HG03432 (cell line): ENCODE measurements at regions not wholly inside any gene's neighbourhood (a gene's known extent, or its start where the extent isn't known, plus 50 kb on each side); places are given as distances from the start of the nearest gene placed in this dataset.

Experiments used
- ATAC-seq: cut with Tn5 transposase; IDR thresholded peaks from one replicate; pipeline ENCODE4 v1.9.1; 2021; ENCODE audit warnings: mild to moderate bottlenecking, moderate library complexity; ENCODE audit not compliant: unreplicated experiment

DNA sequence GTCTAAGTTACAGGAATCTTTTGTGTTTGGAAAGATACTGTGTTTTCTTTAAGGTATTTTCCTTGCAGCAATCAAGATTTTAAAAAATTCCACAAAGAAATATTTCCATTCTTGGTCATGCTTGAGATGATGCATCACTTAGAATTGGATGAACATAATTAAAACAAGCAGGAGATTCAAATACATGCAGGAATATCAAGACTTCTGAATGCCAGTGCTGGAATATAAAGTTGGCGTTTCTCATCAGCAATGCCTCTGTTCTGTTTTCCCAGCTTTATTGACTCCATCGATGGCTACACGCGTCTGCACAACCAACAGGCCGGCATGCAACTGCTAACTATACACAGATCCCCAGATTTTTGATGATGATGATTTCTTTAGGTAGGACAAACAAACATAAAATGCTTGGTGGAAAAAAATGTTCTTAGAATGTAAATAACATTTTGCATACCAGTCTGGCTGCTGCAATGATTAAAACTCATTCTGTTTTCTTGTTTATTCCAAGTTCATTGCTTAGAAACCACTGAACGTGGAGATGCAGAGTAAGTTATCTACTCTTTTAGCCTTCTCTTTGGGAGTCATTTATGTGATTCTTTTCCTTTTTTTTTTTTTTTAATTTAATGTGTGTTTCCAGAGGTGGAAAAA lies 91.3 kb upstream of the FAM171A1 start:
- ATAC-seq = no peak

DNA sequence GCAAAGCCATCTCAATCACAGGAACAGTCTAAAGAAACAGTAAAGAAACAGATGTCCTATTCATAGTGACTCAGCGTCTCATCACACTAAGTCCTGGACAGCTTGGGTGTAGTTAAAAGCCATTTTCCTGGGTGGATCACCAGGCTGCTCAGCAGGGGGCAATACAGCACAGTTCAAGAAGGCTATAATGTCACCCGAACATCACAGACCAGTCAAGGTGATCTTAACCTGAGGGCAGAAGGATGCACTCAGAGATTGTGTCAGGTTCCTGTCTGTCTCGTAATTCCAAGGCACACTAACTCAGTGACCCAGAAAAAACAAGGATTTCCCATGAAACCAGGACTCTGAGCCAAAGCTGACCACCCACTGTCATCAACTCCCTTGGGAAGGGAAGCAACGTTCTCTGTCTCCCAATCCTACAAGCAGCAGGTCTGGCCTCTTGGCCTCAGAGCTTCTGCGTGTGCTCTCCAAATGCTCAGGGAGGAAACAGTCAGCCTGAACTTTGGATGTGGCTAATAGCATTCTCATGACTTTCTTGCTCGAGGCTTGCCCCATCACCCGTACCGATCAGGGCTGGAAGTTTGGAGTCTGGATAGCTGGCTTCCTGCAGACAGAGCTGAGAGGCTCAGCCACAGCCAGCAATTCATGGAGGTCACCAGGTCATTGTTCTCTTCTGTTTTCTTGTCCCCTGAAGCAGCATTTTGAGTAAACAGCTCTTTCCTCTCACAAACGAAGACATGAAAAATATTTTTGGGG lies 90.4 kb upstream of the FAM171A1 start:
- ATAC-seq = no peak

GRCh38 chr10:15460661-15461060 lies 89.6 kb upstream of the FAM171A1 start:
- no peak for ATAC-seq

GRCh38 chr10:15459218-15459617 lies 88.1 kb upstream of the FAM171A1 start:
- no peak for ATAC-seq

DNA sequence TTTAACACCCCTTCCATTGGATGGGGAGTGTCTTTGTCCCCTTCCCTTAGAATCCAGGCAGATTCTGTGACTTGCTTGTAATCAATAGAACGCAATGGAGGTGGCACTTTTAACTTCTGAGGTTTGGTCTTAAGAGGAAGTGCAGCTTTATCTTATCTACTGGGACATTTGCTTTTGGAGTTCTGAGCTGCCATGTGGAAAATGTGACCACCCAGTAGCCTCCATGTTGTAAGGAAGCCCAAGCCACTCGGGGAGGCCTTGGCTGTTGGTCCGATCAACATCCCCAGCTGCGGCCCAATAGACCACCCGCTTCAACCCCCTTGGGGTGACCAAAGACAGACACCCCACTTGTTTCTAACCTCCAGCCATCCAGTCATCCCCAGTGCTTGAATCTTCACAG lies 86.3 kb upstream of the FAM171A1 start:
- ATAC-seq = no peak

DNA sequence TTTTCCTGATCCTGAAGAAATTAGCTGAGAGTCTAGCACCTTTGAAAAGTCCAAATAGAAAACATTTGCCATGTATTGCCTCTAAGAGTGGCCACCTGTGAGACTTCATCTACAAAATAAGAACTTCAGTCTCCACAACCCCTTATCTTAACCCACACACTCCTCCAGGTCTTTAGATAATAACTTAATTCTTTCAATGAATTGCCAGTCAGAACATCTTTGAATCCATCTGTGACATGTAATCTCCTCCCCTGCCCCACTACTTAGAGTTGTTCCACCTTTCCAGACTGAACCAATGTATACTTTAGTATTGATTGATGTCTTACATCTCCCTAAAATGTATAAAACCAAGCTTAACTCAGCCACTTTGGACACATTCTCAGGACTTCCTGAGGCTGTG lies 84.4 kb upstream of the FAM171A1 start:
- no peak for ATAC-seq

GRCh38 chr10:15453926-15454325 lies 82.8 kb upstream of the FAM171A1 start:
- no peak for ATAC-seq

GRCh38 chr10:15453457-15453856 lies 82.4 kb upstream of the FAM171A1 start:
- ATAC-seq = no peak

DNA sequence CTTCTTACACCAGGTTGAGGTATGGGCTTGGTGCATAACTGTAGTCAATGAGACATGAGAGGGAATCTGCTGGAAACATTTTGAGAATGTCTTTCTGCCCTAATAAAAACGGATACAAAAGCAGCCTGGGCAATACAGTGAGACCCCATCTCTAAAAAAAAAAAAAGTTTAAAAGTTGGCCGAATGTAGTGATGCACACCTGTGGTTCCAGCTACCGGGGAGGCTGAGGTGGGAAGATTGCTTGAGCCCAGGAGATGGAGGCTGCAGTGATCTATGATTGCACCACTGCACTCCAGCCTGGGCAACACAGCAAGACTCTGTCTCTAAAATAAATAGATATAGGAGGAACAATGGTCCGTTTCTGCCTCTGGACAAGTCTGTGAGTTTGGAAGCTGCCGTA lies 81.5 kb upstream of the FAM171A1 start:
- ATAC-seq = no peak

- no peak for ATAC-seq
Observed at GRCh38 chr10:15451137-15452094, 80.3 kb upstream of the FAM171A1 start.

DNA sequence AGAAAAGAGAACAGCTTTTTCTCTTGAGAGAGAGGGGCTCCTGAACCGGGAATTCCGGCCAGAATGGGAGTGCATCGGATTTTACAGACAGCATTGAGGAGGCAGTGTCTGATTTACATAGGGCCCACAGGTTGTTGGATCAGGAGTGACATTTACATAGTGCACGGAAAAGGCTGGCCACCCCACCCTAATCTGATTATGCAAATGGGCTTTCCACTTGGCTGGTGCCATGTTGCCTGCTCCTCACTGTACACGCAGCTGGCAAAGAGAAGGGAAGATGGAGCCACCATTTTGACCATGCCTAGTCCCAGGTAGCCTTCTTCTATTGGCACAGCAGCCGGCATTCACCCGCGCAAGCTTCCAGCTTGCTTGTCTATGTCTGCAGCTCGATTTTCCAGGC lies 77.5 kb upstream of the FAM171A1 start:
- ATAC-seq = no peak

GRCh38 chr10:15445006-15445390 lies 73.9 kb upstream of the FAM171A1 start:
- no peak for ATAC-seq

GRCh38 chr10:15444105-15445005 lies 73.3 kb upstream of the FAM171A1 start:
- ATAC-seq = no peak

GRCh38 chr10:15442056-15442455 lies 71.0 kb upstream of the FAM171A1 start:
- no peak for ATAC-seq

GRCh38 chr10:15440204-15440711 lies 69.2 kb upstream of the FAM171A1 start:
- ATAC-seq = no peak

DNA sequence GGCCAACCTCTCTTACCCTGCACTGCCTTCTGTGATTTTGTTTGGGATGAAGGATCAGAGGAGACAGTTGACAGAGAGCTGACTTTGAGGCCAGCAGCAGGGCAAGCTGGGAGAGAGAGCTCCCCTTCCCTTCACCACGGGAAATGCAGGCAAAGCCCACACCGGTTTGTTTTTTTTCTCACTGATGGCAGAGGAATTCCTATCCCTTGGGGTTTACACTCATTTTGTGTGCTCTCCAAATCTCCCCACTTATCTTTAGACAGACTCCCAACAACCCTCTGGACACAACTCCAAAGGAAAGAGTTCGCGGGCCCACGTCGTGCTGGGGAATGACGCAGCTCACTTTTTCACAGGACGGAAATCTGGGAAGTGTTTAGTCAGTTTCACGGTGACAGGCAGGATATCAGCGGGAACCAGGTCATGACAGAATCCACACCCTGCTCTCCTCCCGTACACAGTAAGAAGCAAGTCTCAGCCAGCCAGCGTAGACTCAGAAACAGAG lies 68.3 kb upstream of the FAM171A1 start:
- ATAC-seq = no peak

DNA sequence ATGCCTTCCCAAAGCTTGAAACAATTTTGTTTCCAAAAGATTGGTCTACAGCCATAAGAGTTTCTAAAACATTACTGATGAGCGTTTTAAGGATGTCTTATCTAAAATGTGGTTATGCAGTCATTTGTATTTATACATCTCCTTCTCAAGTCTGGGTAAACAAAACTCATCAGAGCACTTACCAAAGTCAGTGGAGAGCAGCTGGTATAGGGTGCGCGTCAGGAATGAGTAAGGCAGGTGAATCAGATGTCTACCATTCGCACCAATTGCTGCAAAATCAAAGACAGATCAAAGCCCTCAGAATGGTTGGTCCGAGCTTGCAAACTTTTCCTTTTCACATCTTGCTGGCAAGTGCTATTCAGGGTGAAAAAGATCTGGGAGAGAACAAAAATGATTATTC lies 65.6 kb upstream of the FAM171A1 start:
- ATAC-seq = no peak

DNA sequence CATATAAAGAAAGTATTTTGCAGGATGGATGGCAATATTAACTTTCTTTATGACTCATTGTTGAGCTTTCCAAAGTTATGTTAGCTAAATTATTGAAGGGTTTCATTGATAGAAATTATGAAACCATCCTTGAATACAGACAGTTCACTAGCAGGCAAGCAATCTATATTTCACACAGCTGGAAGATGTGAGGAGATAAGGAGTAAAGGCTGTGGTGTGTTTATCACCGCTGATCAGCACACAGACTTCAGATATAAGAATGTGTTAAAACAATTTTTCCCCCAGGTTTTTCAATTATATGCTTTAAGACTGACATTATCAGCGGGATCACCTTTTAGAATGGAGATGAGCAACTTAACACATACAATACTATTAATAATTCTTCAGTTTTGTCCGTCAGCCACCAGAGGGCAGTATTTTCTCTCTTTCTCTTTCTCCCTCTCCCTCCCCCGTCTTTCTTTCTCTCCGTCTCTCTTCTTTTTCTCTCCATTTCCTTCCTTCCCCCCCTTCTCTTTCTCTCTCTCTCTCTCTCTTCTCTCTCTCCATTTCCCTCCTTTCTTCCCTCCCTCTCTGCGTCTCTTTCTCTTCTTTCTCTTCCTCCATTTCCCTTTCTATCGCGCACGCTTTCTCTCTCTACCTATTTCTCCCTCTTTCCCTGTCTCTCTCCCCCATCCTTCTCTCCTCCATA lies 62.9 kb upstream of the FAM171A1 start:
- ATAC-seq = peak; percentile 74

GRCh38 chr10:15432266-15432665 lies 61.2 kb upstream of the FAM171A1 start:
- ATAC-seq = no peak
